B cell (primary cell): ENCODE measurements at regions not wholly inside any gene's neighbourhood (a gene's known extent, or its start where the extent isn't known, plus 50 kb on each side); places are given as distances from the start of the nearest gene placed in this dataset.

Experiments
- EZH2 ChIP-seq: IDR thresholded peaks from 2 replicates; pipeline ENCODE4 v1.6.1; 2012; ENCODE audit warnings: borderline replicate concordance, low read depth, mild to moderate bottlenecking, moderate library complexity, low read length; ENCODE audit not compliant: insufficient read depth, poor library complexity, severe bottlenecking
- TF ChIP-seq, protein P1 (sequence below): fragments of 200-600 bp; IDR thresholded peaks from one replicate; pipeline ENCODE4 v1.8.0; 2022; ENCODE audit warnings: antibody characterized with exemption, mild to moderate bottlenecking

DNA sequence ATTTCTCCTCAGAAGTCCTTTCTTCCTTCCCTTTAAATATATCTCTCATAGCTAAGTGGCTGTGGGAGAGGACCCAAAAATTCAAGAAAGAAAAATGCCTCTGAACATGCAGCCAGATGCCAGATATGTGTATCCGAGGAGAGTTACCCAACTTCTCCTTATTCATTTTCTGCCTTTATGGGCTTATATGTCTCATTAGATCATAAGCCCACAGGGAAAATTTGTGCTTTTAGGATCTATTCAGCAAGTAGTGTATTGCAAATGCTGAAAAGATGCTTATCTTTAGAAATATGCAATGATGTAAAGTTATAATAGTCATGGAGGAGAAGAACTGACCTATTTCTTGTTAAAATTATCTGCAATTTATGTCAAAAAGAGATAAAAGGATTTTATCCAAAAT, 371.8 kb upstream of the NOCT start:
- TF ChIP-seq, protein P1, sequence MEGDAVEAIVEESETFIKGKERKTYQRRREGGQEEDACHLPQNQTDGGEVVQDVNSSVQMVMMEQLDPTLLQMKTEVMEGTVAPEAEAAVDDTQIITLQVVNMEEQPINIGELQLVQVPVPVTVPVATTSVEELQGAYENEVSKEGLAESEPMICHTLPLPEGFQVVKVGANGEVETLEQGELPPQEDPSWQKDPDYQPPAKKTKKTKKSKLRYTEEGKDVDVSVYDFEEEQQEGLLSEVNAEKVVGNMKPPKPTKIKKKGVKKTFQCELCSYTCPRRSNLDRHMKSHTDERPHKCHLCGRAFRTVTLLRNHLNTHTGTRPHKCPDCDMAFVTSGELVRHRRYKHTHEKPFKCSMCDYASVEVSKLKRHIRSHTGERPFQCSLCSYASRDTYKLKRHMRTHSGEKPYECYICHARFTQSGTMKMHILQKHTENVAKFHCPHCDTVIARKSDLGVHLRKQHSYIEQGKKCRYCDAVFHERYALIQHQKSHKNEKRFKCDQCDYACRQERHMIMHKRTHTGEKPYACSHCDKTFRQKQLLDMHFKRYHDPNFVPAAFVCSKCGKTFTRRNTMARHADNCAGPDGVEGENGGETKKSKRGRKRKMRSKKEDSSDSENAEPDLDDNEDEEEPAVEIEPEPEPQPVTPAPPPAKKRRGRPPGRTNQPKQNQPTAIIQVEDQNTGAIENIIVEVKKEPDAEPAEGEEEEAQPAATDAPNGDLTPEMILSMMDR: no peak
- no peak for TF ChIP-seq EZH2
